Lung (tissue), 11 donors: ENCODE measurements at regions not wholly inside any gene's neighbourhood (a gene's known extent, or its start where the extent isn't known, plus 50 kb on each side); places are given as distances from the start of the nearest gene placed in this dataset.

Experiments
- ATAC-seq: fragments of 200-7000 bp; cut with Tn5 transposase; one replicate; pipeline ENCODE4 v1.9.1; 2020; ENCODE audit warnings: moderate number of reproducible peaks; ENCODE audit not compliant: insufficient read depth, low FRiP score
- DNase-seq, 3 donors: peaks; one replicate each; pipeline ENCODE4 v3.0.0-alpha.2; 2013 to 2017
- H3K27ac ChIP-seq, 2 donors: one replicate each; pipeline ENCODE4 v1.5.1; 2013; ENCODE audit warnings: mild to moderate bottlenecking in 2 of 2, moderate library complexity in 2 of 2, control low read depth in 1 of 2, inconsistent platforms in 1 of 2, low read depth in 1 of 2, low read length in 1 of 2
- H3K27me3 ChIP-seq, 3 donors: one replicate each; pipeline ENCODE4 v1.5.1; 2013; ENCODE audit warnings: low read length in 2 of 3; ENCODE audit not compliant: control insufficient read depth in 3 of 3, insufficient read depth in 3 of 3
- H3K36me3 ChIP-seq, 4 donors: one replicate each; pipeline ENCODE4 v1.5.1; 2013; ENCODE audit warnings: low read length in 4 of 4, mild to moderate bottlenecking in 1 of 4, moderate library complexity in 1 of 4; ENCODE audit not compliant: control insufficient read depth in 4 of 4, insufficient read depth in 4 of 4
- H3K4me1 ChIP-seq, 5 donors: one replicate each; pipeline ENCODE4 v1.5.1; 2013; ENCODE audit warnings: low read length in 5 of 5, mild to moderate bottlenecking in 2 of 5, moderate library complexity in 1 of 5; ENCODE audit not compliant: control insufficient read depth in 5 of 5, insufficient read depth in 5 of 5
- H3K4me3 ChIP-seq: one replicate; pipeline ENCODE4 v1.5.1; 2013; ENCODE audit warnings: mild to moderate bottlenecking, control low read depth, moderate library complexity
- H3K9ac ChIP-seq, 2 donors: one replicate each; pipeline ENCODE4 v1.5.1; 2013; ENCODE audit warnings: low read length in 2 of 2, control low read depth in 1 of 2; ENCODE audit not compliant: insufficient read depth in 1 of 2
- H3K9me3 ChIP-seq, 4 donors: one replicate each; pipeline ENCODE4 v1.5.1; 2013; ENCODE audit warnings: low read length in 3 of 4, mild to moderate bottlenecking in 1 of 4, moderate library complexity in 1 of 4; ENCODE audit not compliant: control insufficient read depth in 4 of 4, insufficient read depth in 3 of 4
- WGBS, 2 donors: extraction: QIAGEN DNeasy Blood & Tissue Kit; methylation state at CpG; one replicate each; pipeline ENCODE4 v1.1.7; 2013; 5-methylcytosine and 5-hydroxymethylcytosine counted together
- TF ChIP-seq, protein P1 (sequence below): IDR thresholded peaks from 2 replicates; pipeline ENCODE4 v1.5.1; 2012; ENCODE audit warnings: mild to moderate bottlenecking; ENCODE audit errors: control extremely low read depth, extremely low read depth
- donor health status: control.
- donor health status: control.
- donor health status: Bipolar disorder and iron deficiency.
- donor health status: healthy.
- donor health status: DM: yes; HTN: yes; CAD: no.

DNA sequence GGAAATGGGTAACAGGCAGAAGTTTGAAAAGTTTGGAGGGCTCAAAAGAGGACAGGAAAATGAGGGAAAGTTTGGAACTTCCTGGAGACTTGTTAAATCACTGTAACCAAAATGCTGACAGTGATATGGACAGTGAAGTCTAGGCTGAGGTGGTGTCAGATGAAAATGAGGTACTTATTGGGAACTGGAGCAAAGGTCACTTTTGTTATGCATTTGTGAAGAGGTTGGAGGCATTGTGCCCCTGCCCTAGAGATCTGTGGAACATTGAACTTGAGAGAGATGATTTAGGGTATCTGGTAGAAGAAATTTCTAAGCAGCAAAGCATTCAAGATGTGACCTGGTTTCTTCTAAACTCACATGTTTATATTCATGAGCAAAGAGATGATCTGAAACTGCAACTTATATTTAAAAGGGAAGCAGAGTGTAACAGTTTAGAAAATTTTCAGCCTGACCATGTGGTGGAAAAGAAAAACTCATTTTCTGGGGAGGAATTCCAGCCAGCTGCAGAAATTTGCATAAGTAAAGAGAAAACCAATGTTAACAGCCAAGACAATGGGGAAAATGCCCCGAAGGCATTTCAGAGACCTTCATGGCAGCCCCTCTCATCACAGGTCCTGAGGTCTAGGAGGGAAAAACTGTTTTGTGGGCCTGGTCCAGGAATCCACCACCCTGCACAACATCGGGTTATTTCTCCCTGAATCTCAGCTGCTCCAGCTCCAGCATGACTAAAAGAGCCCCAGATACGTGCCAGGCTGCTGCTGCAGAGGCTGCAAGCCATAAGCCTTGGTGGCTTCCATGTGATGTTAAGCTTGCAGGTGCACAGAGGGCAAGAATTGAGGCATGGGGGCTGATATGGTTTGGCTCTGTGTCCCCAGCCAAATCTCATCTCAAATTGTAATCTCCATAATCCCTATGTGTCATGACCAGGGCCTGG is 632.5 kb upstream of the GNPDA2 start:
- ATAC-seq (no peak), DNase-seq (no peak)
- H3K4me1 ChIP-seq: peaks cover 0 to 2% (median 0%) of the 10 kb centered on the region in 5 donors
- no peaks in the 10 kb centered on the region for H3K27me3 ChIP-seq
- TF ChIP-seq, protein P1, sequence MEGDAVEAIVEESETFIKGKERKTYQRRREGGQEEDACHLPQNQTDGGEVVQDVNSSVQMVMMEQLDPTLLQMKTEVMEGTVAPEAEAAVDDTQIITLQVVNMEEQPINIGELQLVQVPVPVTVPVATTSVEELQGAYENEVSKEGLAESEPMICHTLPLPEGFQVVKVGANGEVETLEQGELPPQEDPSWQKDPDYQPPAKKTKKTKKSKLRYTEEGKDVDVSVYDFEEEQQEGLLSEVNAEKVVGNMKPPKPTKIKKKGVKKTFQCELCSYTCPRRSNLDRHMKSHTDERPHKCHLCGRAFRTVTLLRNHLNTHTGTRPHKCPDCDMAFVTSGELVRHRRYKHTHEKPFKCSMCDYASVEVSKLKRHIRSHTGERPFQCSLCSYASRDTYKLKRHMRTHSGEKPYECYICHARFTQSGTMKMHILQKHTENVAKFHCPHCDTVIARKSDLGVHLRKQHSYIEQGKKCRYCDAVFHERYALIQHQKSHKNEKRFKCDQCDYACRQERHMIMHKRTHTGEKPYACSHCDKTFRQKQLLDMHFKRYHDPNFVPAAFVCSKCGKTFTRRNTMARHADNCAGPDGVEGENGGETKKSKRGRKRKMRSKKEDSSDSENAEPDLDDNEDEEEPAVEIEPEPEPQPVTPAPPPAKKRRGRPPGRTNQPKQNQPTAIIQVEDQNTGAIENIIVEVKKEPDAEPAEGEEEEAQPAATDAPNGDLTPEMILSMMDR: no peak
- no peak overlapping the region for H3K27ac ChIP-seq
- H3K4me3 ChIP-seq: no peak overlapping the region
- 68 to 89% methylated on average over 3 of the region's 3 CpGs for WGBS, 2 donors
- peaks cover 0 to 6% (median 2%) of the 10 kb centered on the region in 4 donors for H3K9me3 ChIP-seq
- no peak overlapping the region for H3K9ac ChIP-seq
- no peaks in the 10 kb centered on the region for H3K36me3 ChIP-seq

DNA sequence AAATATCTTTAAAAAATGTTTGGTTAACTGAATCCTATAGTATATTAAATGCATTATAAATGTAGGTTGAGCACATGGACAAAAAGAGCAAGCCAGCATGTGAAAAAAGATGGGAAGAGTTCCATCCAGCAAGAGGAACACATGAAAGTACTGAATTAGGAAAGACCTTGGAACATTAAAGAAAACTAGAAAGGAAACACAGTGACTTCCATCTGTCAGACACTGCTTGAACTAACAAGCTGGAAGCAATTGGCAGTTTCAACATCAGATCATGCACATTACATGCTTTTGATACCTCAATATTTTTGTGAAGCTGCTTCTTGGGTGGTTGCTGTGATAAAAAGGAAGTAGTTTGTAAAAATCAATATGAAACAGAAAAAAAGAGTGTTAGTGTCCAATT is 626.8 kb upstream of the GNPDA2 start:
- H3K27ac ChIP-seq: no peak overlapping the region
- no peak for ATAC-seq

DNA sequence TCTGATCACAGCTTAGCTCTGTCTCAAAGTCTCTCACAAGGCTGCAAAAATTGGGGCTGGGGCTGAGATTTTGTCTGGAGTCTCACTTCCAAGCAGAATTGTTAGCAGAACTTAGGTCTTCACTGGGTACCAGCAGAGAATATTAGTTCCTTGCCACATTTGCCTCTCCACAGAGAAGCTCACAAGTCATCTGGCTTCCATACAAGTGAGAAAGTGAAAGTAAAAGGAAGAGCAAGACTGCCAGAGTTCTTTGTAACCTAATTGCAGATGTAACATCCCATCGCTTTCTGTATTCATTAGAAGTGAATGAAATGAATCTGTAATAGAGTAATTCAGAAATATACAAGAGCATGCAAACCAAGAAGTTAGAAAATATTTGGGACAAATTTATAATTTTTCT is 624.1 kb upstream of the GNPDA2 start:
- WGBS, 2 donors: 31 to 40% methylated on average over 1 of the region's 1 CpG
- H3K9me3 ChIP-seq: no peaks in the 10 kb centered on the region
- DNase-seq (peak; percentile 13 to 74 (median 61)), ATAC-seq (peak; percentile 47)
- TF ChIP-seq, protein P1: no peak
- H3K4me1 ChIP-seq: peaks cover 0 to 2% (median 0%) of the 10 kb centered on the region in 5 donors
- peak overlapping the region; percentile 30 to 79 for H3K9ac ChIP-seq
- H3K36me3 ChIP-seq: no peaks in the 10 kb centered on the region
- no peak overlapping the region for H3K4me3 ChIP-seq
- H3K27ac ChIP-seq: no peak overlapping the region
- H3K27me3 ChIP-seq: no peaks in the 10 kb centered on the region

More for the DNA sequence above, 626.8 kb upstream of the GNPDA2 start:
- H3K36me3 ChIP-seq: no peaks in the 10 kb centered on the region
- peaks cover 0 to 2% (median 0%) of the 10 kb centered on the region in 5 donors for H3K4me1 ChIP-seq
- H3K9ac ChIP-seq: no peak overlapping the region
- H3K4me3 ChIP-seq: no peak overlapping the region
- TF ChIP-seq, protein P1: no peak
- peak in 1 of 3 donors; percentile 10 for DNase-seq
- no peaks in the 10 kb centered on the region for H3K9me3 ChIP-seq
- no peaks in the 10 kb centered on the region for H3K27me3 ChIP-seq
